AG04449 (cell line): ENCODE measurements at regions not wholly inside any gene's neighbourhood (a gene's known extent, or its start where the extent isn't known, plus 50 kb on each side); places are given as distances from the start of the nearest gene placed in this dataset.

Experiments
- CTCF ChIA-PET: fragments of 350-600 bp; formaldehyde crosslinking; extraction: SDS; loops from one replicate; lab custom pipeline; 2021; ENCODE audit warnings: antibody characterized with exemption; lab: Yijun Ruan, JAX
- POLR2A ChIA-PET: fragments of 400-600, 350-600 bp; formaldehyde crosslinking; extraction: SDS; loops from one replicate; lab custom pipeline; 2020; ENCODE audit warnings: antibody characterized with exemption, inconsistent platforms; lab: Yijun Ruan, JAX
- DNase-seq: peaks from one replicate; pipeline ENCODE4 v3.0.0-alpha.2; 2010; ENCODE audit warnings: low read depth, low spot score
- H3K4me3 ChIP-seq: 2 replicates; pipeline ENCODE4 v1.5.1; 2011; ENCODE audit warnings: low read depth, mild to moderate bottlenecking, control low read depth, low read length
- TF ChIP-seq, protein P1 (sequence below): IDR thresholded peaks from one replicate; pipeline ENCODE4 v1.5.1; 2011; ENCODE audit warnings: mild to moderate bottlenecking, moderate library complexity, low read length, control low read depth, inconsistent platforms; ENCODE audit not compliant: insufficient read depth; ENCODE audit errors: missing control alignments

DNA sequence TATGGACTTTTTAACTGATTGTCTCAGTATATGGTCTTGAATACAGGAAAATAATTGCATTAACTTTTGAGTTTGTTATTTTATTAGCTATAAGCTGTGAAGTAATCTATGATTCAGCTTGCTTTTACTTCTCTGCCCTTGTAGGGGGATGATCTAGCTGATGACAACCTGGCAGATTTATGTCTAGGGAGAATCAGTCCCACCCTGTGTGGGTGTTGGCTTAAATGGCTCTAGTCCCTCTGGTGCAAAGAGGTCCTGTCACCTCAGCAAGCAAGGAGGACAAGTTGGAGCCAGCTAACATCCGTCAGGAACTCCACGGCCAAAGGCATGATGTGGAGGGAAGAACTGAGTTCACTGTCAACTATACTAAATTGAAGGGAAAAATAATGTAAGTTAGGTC is 495.3 kb downstream of the BMP2 start:
- ChIA-PET CTCF (no interaction called here), POLR2A (no interaction called here)
- TF ChIP-seq, protein P1, sequence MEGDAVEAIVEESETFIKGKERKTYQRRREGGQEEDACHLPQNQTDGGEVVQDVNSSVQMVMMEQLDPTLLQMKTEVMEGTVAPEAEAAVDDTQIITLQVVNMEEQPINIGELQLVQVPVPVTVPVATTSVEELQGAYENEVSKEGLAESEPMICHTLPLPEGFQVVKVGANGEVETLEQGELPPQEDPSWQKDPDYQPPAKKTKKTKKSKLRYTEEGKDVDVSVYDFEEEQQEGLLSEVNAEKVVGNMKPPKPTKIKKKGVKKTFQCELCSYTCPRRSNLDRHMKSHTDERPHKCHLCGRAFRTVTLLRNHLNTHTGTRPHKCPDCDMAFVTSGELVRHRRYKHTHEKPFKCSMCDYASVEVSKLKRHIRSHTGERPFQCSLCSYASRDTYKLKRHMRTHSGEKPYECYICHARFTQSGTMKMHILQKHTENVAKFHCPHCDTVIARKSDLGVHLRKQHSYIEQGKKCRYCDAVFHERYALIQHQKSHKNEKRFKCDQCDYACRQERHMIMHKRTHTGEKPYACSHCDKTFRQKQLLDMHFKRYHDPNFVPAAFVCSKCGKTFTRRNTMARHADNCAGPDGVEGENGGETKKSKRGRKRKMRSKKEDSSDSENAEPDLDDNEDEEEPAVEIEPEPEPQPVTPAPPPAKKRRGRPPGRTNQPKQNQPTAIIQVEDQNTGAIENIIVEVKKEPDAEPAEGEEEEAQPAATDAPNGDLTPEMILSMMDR = no peak
- no peak for DNase-seq
- H3K4me3 ChIP-seq = no peak overlapping the region

DNA sequence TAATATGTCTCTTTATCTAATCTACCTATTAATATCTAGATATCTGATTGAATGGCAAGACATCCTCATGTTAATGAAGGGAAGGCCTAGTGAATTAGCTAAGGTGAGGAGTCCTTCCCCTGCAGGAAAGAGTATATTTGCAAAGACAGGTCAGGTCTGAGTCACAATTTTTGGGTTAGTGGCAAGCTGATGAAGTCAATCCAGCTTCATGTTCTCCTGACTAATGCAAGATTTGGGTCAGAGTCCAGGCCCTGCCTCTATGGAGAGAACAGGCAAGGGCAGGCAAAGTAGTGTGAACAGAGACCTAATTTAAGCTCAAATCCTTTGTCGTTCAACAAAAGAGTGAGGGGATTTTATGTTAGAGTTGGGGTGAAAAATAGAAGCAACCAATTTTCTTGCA is 496.7 kb downstream of the BMP2 start:
- no peak for DNase-seq
- TF ChIP-seq, protein P1 = no peak
- no peak overlapping the region for H3K4me3 ChIP-seq
- ChIA-PET CTCF (interaction anchor here (0.7 kb wide), 1 partner anchor 22 kb away, joined by 3 read pairs; no protein-coding TSS in a partner anchor), POLR2A (no interaction called here)

DNA sequence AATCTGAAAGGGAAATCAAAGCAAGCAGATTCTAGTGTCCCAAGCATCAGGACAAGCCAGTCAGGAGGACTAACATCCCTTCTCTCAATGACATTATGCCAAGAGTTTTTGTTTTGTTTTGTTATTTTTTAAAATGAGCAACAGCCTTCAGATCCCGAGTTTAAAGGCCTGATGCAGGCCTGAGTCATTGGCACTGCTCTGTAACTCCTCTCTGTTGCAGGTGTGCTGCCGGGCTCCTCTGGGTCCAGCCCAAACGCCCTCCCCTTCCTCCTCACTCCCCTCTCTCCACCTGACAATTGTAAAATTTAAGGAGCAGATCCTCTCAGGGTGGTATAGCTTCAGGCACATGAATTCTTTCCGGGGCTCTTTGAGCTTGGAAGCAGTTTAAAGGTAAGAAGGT is 502.0 kb downstream of the BMP2 start:
- CTCF ChIA-PET = interaction anchor here (1.9 kb wide), 1 partner anchor 17 kb away, joined by 7 read pairs; no protein-coding TSS in a partner anchor
- TF ChIP-seq, protein P1 = no peak
- POLR2A ChIA-PET = no interaction called here
- DNase-seq = no peak
- no peak overlapping the region for H3K4me3 ChIP-seq

DNA sequence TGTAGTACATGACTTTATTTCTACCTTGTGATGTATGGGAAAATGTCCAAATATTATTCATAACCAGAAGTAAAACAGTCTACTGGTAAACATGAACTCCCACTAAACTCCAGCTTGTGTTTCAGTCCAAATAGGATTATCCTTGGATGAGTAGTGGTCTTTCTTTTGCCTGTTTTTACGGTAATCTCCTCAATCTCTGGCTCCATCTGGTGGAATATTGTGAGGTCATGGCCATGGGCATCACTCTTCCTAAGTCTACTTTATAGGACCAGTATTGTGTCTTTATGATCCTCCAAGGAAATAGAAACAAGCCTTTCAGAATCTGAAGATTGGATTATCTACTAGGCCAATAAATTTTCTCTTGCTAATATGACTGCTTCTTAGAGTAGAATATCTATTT is 505.0 kb downstream of the BMP2 start:
- TF ChIP-seq, protein P1 = no peak
- POLR2A ChIA-PET = no interaction called here
- no peak for DNase-seq
- H3K4me3 ChIP-seq = no peak overlapping the region
- CTCF ChIA-PET = no interaction called here

DNA sequence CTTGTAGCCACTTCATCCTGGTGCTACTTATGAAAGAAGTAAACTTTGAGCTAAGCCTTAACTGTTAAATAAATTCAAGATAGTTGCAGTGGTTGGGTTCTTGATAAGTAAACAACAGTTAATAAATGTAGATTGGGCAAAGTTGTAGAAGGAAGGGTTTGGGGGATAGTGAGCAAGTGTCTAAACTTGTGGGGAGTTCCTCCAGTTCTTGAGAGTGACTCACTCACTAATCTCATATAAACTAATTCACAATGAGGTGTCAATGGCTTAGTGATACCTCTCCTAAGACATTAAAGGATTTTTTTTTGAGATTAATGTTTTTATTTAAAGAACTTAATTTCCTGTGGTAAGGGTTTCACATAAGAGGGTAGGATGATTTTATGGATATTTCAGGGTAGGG is 507.4 kb downstream of the BMP2 start:
- TF ChIP-seq, protein P1 = no peak
- POLR2A ChIA-PET = no interaction called here
- DNase-seq = no peak
- CTCF ChIA-PET = interaction anchor here (2.1 kb wide), 1 partner anchor 11 kb away, joined by 8 read pairs; no protein-coding TSS in a partner anchor
- no peak overlapping the region for H3K4me3 ChIP-seq

DNA sequence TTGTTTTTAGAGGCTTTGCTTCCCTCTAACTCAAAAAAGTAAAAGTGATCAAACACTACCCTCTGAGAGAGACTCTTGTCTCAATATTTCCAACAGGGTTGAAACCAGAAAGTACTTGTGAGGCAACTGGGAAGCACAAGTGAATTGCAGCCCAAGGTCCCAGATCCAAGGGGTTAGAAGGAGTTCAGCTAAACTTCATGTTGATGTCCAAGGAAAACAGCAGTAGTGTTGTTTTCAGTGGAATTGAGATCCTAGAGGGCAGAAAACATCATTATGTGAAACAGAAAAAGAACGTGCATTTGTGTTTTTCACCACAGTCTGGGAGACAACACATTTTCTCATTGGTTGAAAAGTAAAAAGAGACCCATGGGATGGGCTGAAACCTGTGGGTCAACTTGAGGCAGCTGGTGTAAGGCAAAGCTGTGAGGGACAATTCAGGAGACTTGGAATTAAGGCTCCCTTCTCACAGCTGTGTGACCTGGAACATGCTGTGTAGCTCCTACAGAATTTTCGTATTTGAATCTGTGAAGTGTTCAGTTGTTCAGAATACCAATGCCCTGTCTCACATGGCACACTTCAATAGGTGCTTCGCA is 508.3 kb downstream of the BMP2 start:
- no peak overlapping the region for H3K4me3 ChIP-seq
- DNase-seq = no peak
- TF ChIP-seq, protein P1 = no peak
- CTCF ChIA-PET = interaction anchor here (2.1 kb wide), 1 partner anchor 10 kb away, joined by 8 read pairs; no protein-coding TSS in a partner anchor
- POLR2A ChIA-PET = no interaction called here
